Adrenal gland (tissue), 9 donors: ENCODE measurements at regions not wholly inside any gene's neighbourhood (a gene's known extent, or its start where the extent isn't known, plus 50 kb on each side); places are given as distances from the start of the nearest gene placed in this dataset.

ENCODE experiments used
- DNase-seq, 7 donors: peaks; one replicate each; pipeline ENCODE4 v3.0.0-alpha.2; 2019 to 2020
- H3K27ac ChIP-seq, 5 donors: fragments of 200-600 bp; sonication (generic) in 4 of 5; 1 replicate in 3 of 5; 2 replicates in 2 of 5; pipeline versions ENCODE4 v1.5.1 to v1.8.0; 2016 to 2020; ENCODE audit warnings: mild to moderate bottlenecking in 1 of 5
- H3K27me3 ChIP-seq: fragments of 200-600 bp; 2 replicates; pipeline ENCODE4 v1.8.0; 2021
- H3K36me3 ChIP-seq, 2 donors: fragments of 200-600 bp; replicated peaks in 1 of 2; 1 replicate in 1 of 2; 2 replicates in 1 of 2; pipeline versions ENCODE4 v1.5.1 to v1.8.0; 2018 to 2022
- H3K4me1 ChIP-seq, 2 donors: fragments of 200-600 bp; replicated peaks in 1 of 2; 1 replicate in 1 of 2; 2 replicates in 1 of 2; pipeline versions ENCODE4 v1.5.1 to v1.8.0; 2018 to 2021
- H3K4me3 ChIP-seq, 4 donors: fragments of 200-600 bp; sonication (generic) in 3 of 4; one replicate each; pipeline ENCODE4 v1.5.1; 2016 to 2018
- H3K9me3 ChIP-seq, 3 donors: fragments of 200-600 bp; sonication (generic) in 1 of 3; replicated peaks in 1 of 3; 1 replicate in 2 of 3; 2 replicates in 1 of 3; pipeline versions ENCODE4 v1.5.1 to v1.8.0; 2016 to 2021
- CTCF ChIP-seq, 6 experiments: fragments of 450-650 bp in 4 of 6; fragments of 200-600 bp in 2 of 6; sonication (generic) in 1 of 6; IDR thresholded peaks; 1 replicate in 5 of 6; 2 replicates in 1 of 6; pipeline versions ENCODE4 v1.5.1 to v1.8.0; 2016 to 2021; ENCODE audit warnings: antibody characterized with exemption in 6 of 6, mild to moderate bottlenecking in 2 of 6, moderate library complexity in 1 of 6
- POLR2A ChIP-seq, 2 donors: fragments of 450-650 bp; IDR thresholded peaks; one replicate each; pipeline ENCODE4 v1.6.1; 2017; ENCODE audit warnings: antibody characterized with exemption in 2 of 2, mild to moderate bottlenecking in 2 of 2, moderate library complexity in 1 of 2
- WGBS, 4 donors: extraction: QIAGEN DNeasy Blood & Tissue Kit in 2 of 4; methylation state at CpG; one replicate each; pipeline versions ENCODE4 v1.1.5 to v1.1.7; 2013 to 2017; 5-methylcytosine and 5-hydroxymethylcytosine counted together
- intact Hi-C, 2 donors: fragments of 100-400 bp; cut with DNase I; formaldehyde crosslinking; loops; one replicate each; pipeline versions ENCODE4 v1.14.1 to v1.15.0; 2022 to 2023
- donor health status: healthy with polysubstance abuse.
- donor health status: Bipolar disorder and iron deficiency.
- donor health status: DM: yes; HTN: yes; CAD: no.
- donor health status: DM: no; HTN: no; CAD: no.
- donor health status: DM: no; HTN: no; CAD: no.

GRCh38 chr3:34779092-34779491 lies 860.2 kb upstream of the ARPP21 start:
- intact Hi-C loops: no loop called here
- no peaks in the 10 kb centered on the region for H3K27me3 ChIP-seq
- WGBS, 4 donors: 79 to 89% (median 84%) methylated on average over 1 of the region's 1 CpG

GRCh38 chr3:34780294-34780693 lies 859.0 kb upstream of the ARPP21 start:
- Histone ChIP-seq H3K4me3 (no peak overlapping the region), H3K36me3 (no peaks in the 10 kb centered on the region), H3K9me3 (no peaks in the 10 kb centered on the region), H3K4me1 (no peaks in the 10 kb centered on the region), H3K27ac (no peak overlapping the region), H3K27me3 (no peaks in the 10 kb centered on the region)
- WGBS, 4 donors: 49 to 70% (median 58%) methylated on average over 5 of the region's 5 CpGs
- no peak for DNase-seq
- intact Hi-C loops: no loop called here
- no peak for TF ChIP-seq CTCF (IDR thresholded peaks at IDR 0.05)
- TF ChIP-seq POLR2A (IDR thresholded peaks at IDR 0.05): no peak

More at GRCh38 chr3:34779092-34779491, 860.2 kb upstream of the ARPP21 start:
- Histone ChIP-seq H3K9me3 (no peaks in the 10 kb centered on the region), H3K36me3 (no peaks in the 10 kb centered on the region), H3K4me3 (no peak overlapping the region), H3K4me1 (no peaks in the 10 kb centered on the region), H3K27ac (no peak overlapping the region)
- TF ChIP-seq POLR2A (IDR thresholded peaks at IDR 0.05) (no peak), CTCF (IDR thresholded peaks at IDR 0.05) (no peak)
- DNase-seq: no peak

GRCh38 chr3:34780973-34781372 lies 858.4 kb upstream of the ARPP21 start:
- no peaks in the 10 kb centered on the region for H3K27me3 ChIP-seq
- H3K36me3 ChIP-seq: no peaks in the 10 kb centered on the region
- no peaks in the 10 kb centered on the region for H3K4me1 ChIP-seq
- no peaks in the 10 kb centered on the region for H3K9me3 ChIP-seq
- intact Hi-C loops: no loop called here
- DNase-seq: no peak
- 66 to 72% (median 67%) methylated on average over 4 of the region's 4 CpGs for WGBS, 4 donors
- H3K27ac ChIP-seq: no peak overlapping the region
- TF ChIP-seq POLR2A (IDR thresholded peaks at IDR 0.05) (no peak), CTCF (IDR thresholded peaks at IDR 0.05) (no peak)
- no peak overlapping the region for H3K4me3 ChIP-seq

GRCh38 chr3:34782871-34783270 lies 856.5 kb upstream of the ARPP21 start:
- H3K27ac ChIP-seq: no peak overlapping the region
- WGBS, 4 donors: 65 to 78% (median 72%) methylated on average over 2 of the region's 2 CpGs
- no peaks in the 10 kb centered on the region for H3K27me3 ChIP-seq
- intact Hi-C loops: no loop called here
- DNase-seq: no peak
- TF ChIP-seq CTCF (IDR thresholded peaks at IDR 0.05): no peak
- no peak for TF ChIP-seq POLR2A (IDR thresholded peaks at IDR 0.05)
- H3K4me3 ChIP-seq: no peak overlapping the region
- no peaks in the 10 kb centered on the region for H3K36me3 ChIP-seq
- no peaks in the 10 kb centered on the region for H3K4me1 ChIP-seq
- no peaks in the 10 kb centered on the region for H3K9me3 ChIP-seq
